Smooth muscle cell (in vitro differentiated cells): ENCODE measurements at regions not wholly inside any gene's neighbourhood (a gene's known extent, or its start where the extent isn't known, plus 50 kb on each side); places are given as distances from the start of the nearest gene placed in this dataset.
A peak's percentile ranks its signal among the peaks of the same experiment; 100 is the strongest.

Experiments used
- DNase-seq: peaks from one replicate; lab custom pipeline; 2025; ENCODE audit not compliant: unreplicated experiment; lab: John Stamatoyannopoulos, UW
- H2AFZ ChIP-seq: fragments of 200-600 bp; sonication (generic); 2 replicates; pipeline ENCODE4 v1.6.0; 2016; ENCODE audit warnings: antibody characterized with exemption, low read depth, mild to moderate bottlenecking
- H3F3A ChIP-seq: fragments of 200-600 bp; sonication (generic); 2 replicates; pipeline ENCODE4 v1.6.0; 2017; ENCODE audit warnings: antibody characterized with exemption, low read depth
- H3K27ac ChIP-seq: fragments of 200-600 bp; sonication (generic); 2 replicates; pipeline ENCODE4 v1.5.1; 2016; ENCODE audit warnings: low read depth, mild to moderate bottlenecking
- H3K27me3 ChIP-seq: fragments of 200-600 bp; sonication (generic); 2 replicates; pipeline ENCODE4 v1.6.1; 2016; ENCODE audit warnings: low read depth, mild to moderate bottlenecking
- H3K36me3 ChIP-seq: fragments of 200-600 bp; sonication (generic); 2 replicates; pipeline ENCODE4 v1.5.1; 2016; ENCODE audit warnings: low read depth
- H3K4me1 ChIP-seq: fragments of 200-600 bp; sonication (generic); 2 replicates; pipeline ENCODE4 v1.5.1; 2016; ENCODE audit warnings: low read depth
- H3K4me2 ChIP-seq: fragments of 200-600 bp; sonication (generic); 2 replicates; pipeline ENCODE4 v1.6.0; 2016; ENCODE audit warnings: mild to moderate bottlenecking
- H3K4me3 ChIP-seq: fragments of 200-600 bp; sonication (generic); 2 replicates; pipeline ENCODE4 v1.5.1; 2016; ENCODE audit warnings: mild to moderate bottlenecking
- H3K79me2 ChIP-seq: fragments of 200-600 bp; sonication (generic); 2 replicates; pipeline ENCODE4 v1.6.0; 2016; ENCODE audit warnings: low read depth, mild to moderate bottlenecking
- H3K9ac ChIP-seq: fragments of 200-600 bp; sonication (generic); 2 replicates; pipeline ENCODE4 v1.6.0; 2016; ENCODE audit warnings: low read depth
- H3K9me3 ChIP-seq: fragments of 200-600 bp; sonication (generic); replicated peaks from 2 replicates; pipeline ENCODE4 v1.5.1; 2016; ENCODE audit warnings: low read depth
- H4K20me1 ChIP-seq: fragments of 200-600 bp; sonication (generic); 2 replicates; pipeline ENCODE4 v1.6.0; 2016; ENCODE audit warnings: low read depth
- CTCF ChIP-seq: fragments of 200-600 bp; sonication (generic); IDR thresholded peaks from 2 replicates; pipeline ENCODE4 v1.5.1; 2017; ENCODE audit warnings: borderline replicate concordance, mild to moderate bottlenecking, antibody characterized with exemption; ENCODE audit not compliant: insufficient read depth, poor library complexity, severe bottlenecking
- WGBS: methylation state at CpG from one replicate; pipeline ENCODE4 v1.1.7; 2016; ENCODE audit warnings: low lambda C conversion rate; 5-methylcytosine and 5-hydroxymethylcytosine counted together

- no peaks in the 10 kb centered on the region for H3K79me2 ChIP-seq
- H3K36me3 ChIP-seq = no peaks in the 10 kb centered on the region
- TF ChIP-seq CTCF = no peak
- WGBS = 83% methylated on average over 4 of the region's 4 CpGs
- H3K27ac ChIP-seq = no peak overlapping the region
- H3K9me3 ChIP-seq = no peaks in the 10 kb centered on the region
- no peak overlapping the region for H3K4me3 ChIP-seq
- no peak overlapping the region for H2AFZ ChIP-seq
- H3K9ac ChIP-seq = no peak overlapping the region
- no peaks in the 10 kb centered on the region for H4K20me1 ChIP-seq
- H3K4me2 ChIP-seq = no peak overlapping the region
- no peaks in the 10 kb centered on the region for H3F3A ChIP-seq
- no peaks in the 10 kb centered on the region for H3K27me3 ChIP-seq
- no peak for DNase-seq
- H3K4me1 ChIP-seq = no peaks in the 10 kb centered on the region
Observed at GRCh38 chr5:68411161-68411560, 195.6 kb downstream of the PIK3R1 start.

GRCh38 chr5:68415177-68416085 is 199.9 kb downstream of the PIK3R1 start:
- no peaks in the 10 kb centered on the region for H3K79me2 ChIP-seq
- DNase-seq = no peak
- H3K4me3 ChIP-seq = no peak overlapping the region
- WGBS = 79% methylated on average over 4 of the region's 4 CpGs
- H3K9me3 ChIP-seq = no peaks in the 10 kb centered on the region
- peak overlapping the region; percentile 65 for H2AFZ ChIP-seq
- H3K27ac ChIP-seq = no peak overlapping the region
- H3K9ac ChIP-seq = no peak overlapping the region
- H3K27me3 ChIP-seq = no peaks in the 10 kb centered on the region
- H3K4me2 ChIP-seq = no peak overlapping the region
- H4K20me1 ChIP-seq = no peaks in the 10 kb centered on the region
- no peaks in the 10 kb centered on the region for H3K36me3 ChIP-seq
- peaks cover 10% of the 10 kb centered on the region for H3K4me1 ChIP-seq
- TF ChIP-seq CTCF = no peak
- peaks cover 9% of the 10 kb centered on the region for H3F3A ChIP-seq

GRCh38 chr5:68416714-68417113 is 201.2 kb downstream of the PIK3R1 start:
- H3K4me2 ChIP-seq = no peak overlapping the region
- peaks cover 9% of the 10 kb centered on the region for H3F3A ChIP-seq
- 100% methylated on average over 1 of the region's 1 CpG for WGBS
- H3K9me3 ChIP-seq = no peaks in the 10 kb centered on the region
- no peak overlapping the region for H3K4me3 ChIP-seq
- H2AFZ ChIP-seq = no peak overlapping the region
- no peaks in the 10 kb centered on the region for H3K79me2 ChIP-seq
- H4K20me1 ChIP-seq = no peaks in the 10 kb centered on the region
- H3K36me3 ChIP-seq = no peaks in the 10 kb centered on the region
- no peak overlapping the region for H3K9ac ChIP-seq
- H3K27ac ChIP-seq = no peak overlapping the region
- no peak for DNase-seq
- TF ChIP-seq CTCF = no peak
- H3K27me3 ChIP-seq = no peaks in the 10 kb centered on the region
- peaks cover 10% of the 10 kb centered on the region for H3K4me1 ChIP-seq

GRCh38 chr5:68418201-68418600 is 202.6 kb downstream of the PIK3R1 start:
- peaks cover 10% of the 10 kb centered on the region for H3K4me1 ChIP-seq
- H3F3A ChIP-seq = peaks cover 13% of the 10 kb centered on the region
- H3K4me2 ChIP-seq = peak overlapping the region; percentile 60
- H4K20me1 ChIP-seq = no peaks in the 10 kb centered on the region
- H3K27me3 ChIP-seq = no peaks in the 10 kb centered on the region
- H3K36me3 ChIP-seq = no peaks in the 10 kb centered on the region
- H3K27ac ChIP-seq = peak overlapping the region; percentile 76
- TF ChIP-seq CTCF = no peak
- no peaks in the 10 kb centered on the region for H3K9me3 ChIP-seq
- DNase-seq = no peak
- H3K79me2 ChIP-seq = no peaks in the 10 kb centered on the region
- no peak overlapping the region for H2AFZ ChIP-seq
- no peak overlapping the region for H3K4me3 ChIP-seq
- H3K9ac ChIP-seq = no peak overlapping the region
- WGBS = 61% methylated on average over 3 of the region's 3 CpGs
